K562 (cell line): ENCODE measurements at regions not wholly inside any gene's neighbourhood (a gene's known extent, or its start where the extent isn't known, plus 50 kb on each side); places are given as distances from the start of the nearest gene placed in this dataset.
A peak's percentile ranks its signal among the peaks of the same experiment; 100 is the strongest.

Source experiments
- CREM ChIP-seq: IDR thresholded peaks from 2 replicates; pipeline ENCODE4 v1.6.1; 2014; ENCODE audit warnings: antibody characterized with exemption, low read depth
- MED1 ChIP-seq: sonication (generic); formaldehyde crosslinking; IDR thresholded peaks from 2 replicates; pipeline ENCODE4 v1.8.1; 2023; ENCODE audit warnings: missing genetic modification reagents, borderline replicate concordance
- NBN ChIP-seq: fragments of 450-650 bp; IDR thresholded peaks from 2 replicates; pipeline ENCODE4 v1.6.1; 2016; ENCODE audit warnings: low read depth, mild to moderate bottlenecking
- PRDM10 ChIP-seq: fragments of 450-650 bp; IDR thresholded peaks from 2 replicates; pipeline ENCODE4 v1.6.1; 2018; ENCODE audit not compliant: partially characterized antibody
- PTTG1 ChIP-seq: fragments of 450-650 bp; IDR thresholded peaks from 2 replicates; pipeline ENCODE4 v1.6.1; 2016; ENCODE audit warnings: low read depth, mild to moderate bottlenecking, missing genetic modification characterization, missing compliant biosample characterization
- RCOR1 ChIP-seq, 2 experiments: IDR thresholded peaks; 2 replicates each; pipeline ENCODE4 v1.6.1; 2012; ENCODE audit warnings: low read depth in 2 of 2, low read length in 2 of 2, borderline replicate concordance in 1 of 2, improper control_type of control experiment in 1 of 2
- REST ChIP-seq, 2 experiments: fragments of 450-650 bp; formaldehyde crosslinking in 1 of 2; IDR thresholded peaks; 2 replicates each; pipeline versions ENCODE4 v1.4.0 to v1.6.1; 2014 to 2020; ENCODE audit warnings: mild to moderate bottlenecking in 2 of 2, borderline replicate concordance in 1 of 2, low read depth in 1 of 2
- SMARCA5 ChIP-seq: fragments of 450-650 bp; IDR thresholded peaks from 2 replicates; pipeline ENCODE4 v1.6.1; 2016
- THRAP3 ChIP-seq: fragments of 450-650 bp; IDR thresholded peaks from 2 replicates; pipeline ENCODE4 v1.6.1; 2016; ENCODE audit warnings: mild to moderate bottlenecking, inconsistent platforms, borderline replicate concordance
- TSC22D4 ChIP-seq: fragments of 450-650 bp; IDR thresholded peaks from 2 replicates; pipeline ENCODE4 v1.6.1; 2016; ENCODE audit warnings: missing genetic modification characterization, missing biosample characterization, control low read depth
- XRCC5 ChIP-seq: fragments of 200-400 bp; formaldehyde crosslinking; IDR thresholded peaks from 2 replicates; pipeline ENCODE4 v1.6.1; 2017; ENCODE audit warnings: low read depth, mild to moderate bottlenecking, low read length
- ZNF444 ChIP-seq: fragments of 250-450 bp; sonication (Bioruptor Pico); IDR thresholded peaks from 2 replicates; pipeline ENCODE4 v1.4.0; 2020; ENCODE audit warnings: mild to moderate bottlenecking, moderate library complexity
- TF ChIP-seq, protein P1 (sequence below): fragments of 450-650 bp; IDR thresholded peaks from 2 replicates; pipeline ENCODE4 v1.6.1; 2017; ENCODE audit warnings: mild to moderate bottlenecking, moderate library complexity

- TF ChIP-seq PTTG1 (tag) (no peak), THRAP3 (no peak), MED1 (CRISPR knock-in tag) (no peak), XRCC5 (no peak), CREM (peak; percentile 58), TSC22D4 (no peak), PRDM10 (no peak), REST (IDR thresholded peaks at IDR 0.05; ENCODE audit: borderline replicate concordance) (no peak), REST (CRISPR knock-in tag; IDR thresholded peaks at IDR 0.05; ENCODE audit: low read depth) (no peak), SMARCA5 (no peak), ZNF444 (CRISPR knock-in tag) (no peak), RCOR1 (IDR thresholded peaks at IDR 0.05; ENCODE audit: borderline replicate concordance in 1 of 2, low read depth in 2 of 2, low read length in 2 of 2) (peak in 1 of 2 experiments; percentile 33; a peak in 1 of 4 replicates), NBN (no peak)
- TF ChIP-seq, protein P1, sequence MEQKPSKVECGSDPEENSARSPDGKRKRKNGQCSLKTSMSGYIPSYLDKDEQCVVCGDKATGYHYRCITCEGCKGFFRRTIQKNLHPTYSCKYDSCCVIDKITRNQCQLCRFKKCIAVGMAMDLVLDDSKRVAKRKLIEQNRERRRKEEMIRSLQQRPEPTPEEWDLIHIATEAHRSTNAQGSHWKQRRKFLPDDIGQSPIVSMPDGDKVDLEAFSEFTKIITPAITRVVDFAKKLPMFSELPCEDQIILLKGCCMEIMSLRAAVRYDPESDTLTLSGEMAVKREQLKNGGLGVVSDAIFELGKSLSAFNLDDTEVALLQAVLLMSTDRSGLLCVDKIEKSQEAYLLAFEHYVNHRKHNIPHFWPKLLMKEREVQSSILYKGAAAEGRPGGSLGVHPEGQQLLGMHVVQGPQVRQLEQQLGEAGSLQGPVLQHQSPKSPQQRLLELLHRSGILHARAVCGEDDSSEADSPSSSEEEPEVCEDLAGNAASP, result no peak
Observed at GRCh38 chr6:105748737-105749161, 337.4 kb upstream of the PRDM1 start (continued).
